PFSK-1 (cell line): ENCODE measurements at regions not wholly inside any gene's neighbourhood (a gene's known extent, or its start where the extent isn't known, plus 50 kb on each side); places are given as distances from the start of the nearest gene placed in this dataset.

Source experiments
- POLR2AphosphoS5 ChIP-seq: IDR thresholded peaks from 2 replicates; pipeline ENCODE4 v1.6.1; 2012; ENCODE audit warnings: low read depth, mild to moderate bottlenecking, control low read depth, low read length, moderate library complexity
- TAF1 ChIP-seq: IDR thresholded peaks from 2 replicates; pipeline ENCODE4 v1.6.1; 2012; ENCODE audit warnings: low read length, control low read depth, borderline replicate concordance; ENCODE audit not compliant: insufficient read depth
- TF ChIP-seq, protein P1 (sequence below), 2 experiments: IDR thresholded peaks; 2 replicates each; pipeline versions ENCODE4 v1.6.1 to v1.8.0; 2011 to 2012; ENCODE audit warnings: low read depth in 2 of 2, low read length in 2 of 2, control low read depth in 1 of 2, inconsistent platforms in 1 of 2, mild to moderate bottlenecking in 1 of 2, moderate library complexity in 1 of 2; ENCODE audit not compliant: insufficient read depth in 1 of 2

DNA sequence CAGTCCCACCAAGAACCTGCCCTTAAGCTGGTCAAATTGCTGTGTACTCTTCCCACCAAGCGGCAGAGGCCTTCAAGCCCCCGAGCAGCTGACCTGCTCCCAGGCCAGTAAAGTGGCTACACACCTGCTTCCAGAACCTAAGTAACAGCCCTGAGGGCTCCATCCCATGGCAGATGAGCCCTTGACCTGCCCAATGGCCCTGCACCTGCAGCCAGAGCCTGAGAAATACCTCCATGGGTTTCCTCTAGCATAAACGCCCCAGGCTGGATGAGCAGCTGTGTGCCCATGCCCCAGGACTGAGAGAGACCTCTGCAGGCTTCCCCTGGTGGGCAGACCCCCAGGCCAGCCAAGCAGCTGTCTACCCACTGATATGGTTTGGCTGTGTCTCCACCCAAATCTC is 123.0 kb upstream of the LAMA2 start:
- TF ChIP-seq, protein P1, sequence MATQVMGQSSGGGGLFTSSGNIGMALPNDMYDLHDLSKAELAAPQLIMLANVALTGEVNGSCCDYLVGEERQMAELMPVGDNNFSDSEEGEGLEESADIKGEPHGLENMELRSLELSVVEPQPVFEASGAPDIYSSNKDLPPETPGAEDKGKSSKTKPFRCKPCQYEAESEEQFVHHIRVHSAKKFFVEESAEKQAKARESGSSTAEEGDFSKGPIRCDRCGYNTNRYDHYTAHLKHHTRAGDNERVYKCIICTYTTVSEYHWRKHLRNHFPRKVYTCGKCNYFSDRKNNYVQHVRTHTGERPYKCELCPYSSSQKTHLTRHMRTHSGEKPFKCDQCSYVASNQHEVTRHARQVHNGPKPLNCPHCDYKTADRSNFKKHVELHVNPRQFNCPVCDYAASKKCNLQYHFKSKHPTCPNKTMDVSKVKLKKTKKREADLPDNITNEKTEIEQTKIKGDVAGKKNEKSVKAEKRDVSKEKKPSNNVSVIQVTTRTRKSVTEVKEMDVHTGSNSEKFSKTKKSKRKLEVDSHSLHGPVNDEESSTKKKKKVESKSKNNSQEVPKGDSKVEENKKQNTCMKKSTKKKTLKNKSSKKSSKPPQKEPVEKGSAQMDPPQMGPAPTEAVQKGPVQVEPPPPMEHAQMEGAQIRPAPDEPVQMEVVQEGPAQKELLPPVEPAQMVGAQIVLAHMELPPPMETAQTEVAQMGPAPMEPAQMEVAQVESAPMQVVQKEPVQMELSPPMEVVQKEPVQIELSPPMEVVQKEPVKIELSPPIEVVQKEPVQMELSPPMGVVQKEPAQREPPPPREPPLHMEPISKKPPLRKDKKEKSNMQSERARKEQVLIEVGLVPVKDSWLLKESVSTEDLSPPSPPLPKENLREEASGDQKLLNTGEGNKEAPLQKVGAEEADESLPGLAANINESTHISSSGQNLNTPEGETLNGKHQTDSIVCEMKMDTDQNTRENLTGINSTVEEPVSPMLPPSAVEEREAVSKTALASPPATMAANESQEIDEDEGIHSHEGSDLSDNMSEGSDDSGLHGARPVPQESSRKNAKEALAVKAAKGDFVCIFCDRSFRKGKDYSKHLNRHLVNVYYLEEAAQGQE (IDR thresholded peaks at IDR 0.05; ENCODE audit: insufficient read depth in 1 of 2, low read depth in 2 of 2, low read length in 2 of 2): no peak
- TF ChIP-seq TAF1 (no peak), POLR2AphosphoS5 (no peak)
